ENCODE measurements at regions not wholly inside any gene's neighbourhood (a gene's known extent, or its start where the extent isn't known, plus 50 kb on each side); places are given as distances from the start of the nearest gene placed in this dataset.

DNA sequence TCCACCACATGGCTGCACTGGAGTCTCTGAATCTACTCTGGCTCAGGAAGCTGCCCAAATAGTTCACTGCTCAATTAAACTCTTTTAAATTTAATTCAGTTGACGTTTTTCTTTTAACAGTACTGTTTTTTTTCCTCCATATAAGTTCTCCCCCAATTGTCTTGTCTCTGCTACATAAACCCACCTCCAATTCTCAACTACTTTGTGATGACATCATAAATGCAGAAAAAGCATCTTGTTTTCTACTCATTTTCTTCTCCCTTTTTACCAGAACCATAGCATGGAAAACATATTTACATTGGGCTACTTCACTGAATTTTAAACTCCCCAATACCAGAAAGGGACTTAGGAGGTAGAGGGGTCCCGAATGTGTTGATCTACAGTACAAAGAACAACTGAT is 270.4 kb downstream of the GPD2 start (continued):
- TF ChIP-seq, protein P1, sequence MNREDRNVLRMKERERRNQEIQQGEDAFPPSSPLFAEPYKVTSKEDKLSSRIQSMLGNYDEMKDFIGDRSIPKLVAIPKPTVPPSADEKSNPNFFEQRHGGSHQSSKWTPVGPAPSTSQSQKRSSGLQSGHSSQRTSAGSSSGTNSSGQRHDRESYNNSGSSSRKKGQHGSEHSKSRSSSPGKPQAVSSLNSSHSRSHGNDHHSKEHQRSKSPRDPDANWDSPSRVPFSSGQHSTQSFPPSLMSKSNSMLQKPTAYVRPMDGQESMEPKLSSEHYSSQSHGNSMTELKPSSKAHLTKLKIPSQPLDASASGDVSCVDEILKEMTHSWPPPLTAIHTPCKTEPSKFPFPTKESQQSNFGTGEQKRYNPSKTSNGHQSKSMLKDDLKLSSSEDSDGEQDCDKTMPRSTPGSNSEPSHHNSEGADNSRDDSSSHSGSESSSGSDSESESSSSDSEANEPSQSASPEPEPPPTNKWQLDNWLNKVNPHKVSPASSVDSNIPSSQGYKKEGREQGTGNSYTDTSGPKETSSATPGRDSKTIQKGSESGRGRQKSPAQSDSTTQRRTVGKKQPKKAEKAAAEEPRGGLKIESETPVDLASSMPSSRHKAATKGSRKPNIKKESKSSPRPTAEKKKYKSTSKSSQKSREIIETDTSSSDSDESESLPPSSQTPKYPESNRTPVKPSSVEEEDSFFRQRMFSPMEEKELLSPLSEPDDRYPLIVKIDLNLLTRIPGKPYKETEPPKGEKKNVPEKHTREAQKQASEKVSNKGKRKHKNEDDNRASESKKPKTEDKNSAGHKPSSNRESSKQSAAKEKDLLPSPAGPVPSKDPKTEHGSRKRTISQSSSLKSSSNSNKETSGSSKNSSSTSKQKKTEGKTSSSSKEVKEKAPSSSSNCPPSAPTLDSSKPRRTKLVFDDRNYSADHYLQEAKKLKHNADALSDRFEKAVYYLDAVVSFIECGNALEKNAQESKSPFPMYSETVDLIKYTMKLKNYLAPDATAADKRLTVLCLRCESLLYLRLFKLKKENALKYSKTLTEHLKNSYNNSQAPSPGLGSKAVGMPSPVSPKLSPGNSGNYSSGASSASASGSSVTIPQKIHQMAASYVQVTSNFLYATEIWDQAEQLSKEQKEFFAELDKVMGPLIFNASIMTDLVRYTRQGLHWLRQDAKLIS (CRISPR knock-in tag; IDR thresholded peaks at IDR 0.05; ENCODE audit: borderline replicate concordance) = no peak
- TF ChIP-seq, protein P2, sequence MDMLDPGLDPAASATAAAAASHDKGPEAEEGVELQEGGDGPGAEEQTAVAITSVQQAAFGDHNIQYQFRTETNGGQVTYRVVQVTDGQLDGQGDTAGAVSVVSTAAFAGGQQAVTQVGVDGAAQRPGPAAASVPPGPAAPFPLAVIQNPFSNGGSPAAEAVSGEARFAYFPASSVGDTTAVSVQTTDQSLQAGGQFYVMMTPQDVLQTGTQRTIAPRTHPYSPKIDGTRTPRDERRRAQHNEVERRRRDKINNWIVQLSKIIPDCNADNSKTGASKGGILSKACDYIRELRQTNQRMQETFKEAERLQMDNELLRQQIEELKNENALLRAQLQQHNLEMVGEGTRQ (CRISPR knock-in tag; IDR thresholded peaks at IDR 0.05) = no peak
- TF ChIP-seq, protein P3, sequence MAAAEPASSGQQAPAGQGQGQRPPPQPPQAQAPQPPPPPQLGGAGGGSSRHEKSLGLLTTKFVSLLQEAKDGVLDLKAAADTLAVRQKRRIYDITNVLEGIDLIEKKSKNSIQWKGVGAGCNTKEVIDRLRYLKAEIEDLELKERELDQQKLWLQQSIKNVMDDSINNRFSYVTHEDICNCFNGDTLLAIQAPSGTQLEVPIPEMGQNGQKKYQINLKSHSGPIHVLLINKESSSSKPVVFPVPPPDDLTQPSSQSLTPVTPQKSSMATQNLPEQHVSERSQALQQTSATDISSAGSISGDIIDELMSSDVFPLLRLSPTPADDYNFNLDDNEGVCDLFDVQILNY (CRISPR knock-in tag; IDR thresholded peaks at IDR 0.05) = no peak
- TF ChIP-seq ZNF138 (CRISPR knock-in tag; conservative IDR thresholded peaks at IDR 0.05) (no peak), MXD4 (CRISPR knock-in tag; IDR thresholded peaks at IDR 0.05; ENCODE audit: borderline replicate concordance) (no peak), TP53 (CRISPR knock-in tag; IDR thresholded peaks at IDR 0.05) (no peak), ESRRA (CRISPR knock-in tag; IDR thresholded peaks at IDR 0.05; ENCODE audit: borderline replicate concordance) (no peak)
- TF ChIP-seq, protein P4, sequence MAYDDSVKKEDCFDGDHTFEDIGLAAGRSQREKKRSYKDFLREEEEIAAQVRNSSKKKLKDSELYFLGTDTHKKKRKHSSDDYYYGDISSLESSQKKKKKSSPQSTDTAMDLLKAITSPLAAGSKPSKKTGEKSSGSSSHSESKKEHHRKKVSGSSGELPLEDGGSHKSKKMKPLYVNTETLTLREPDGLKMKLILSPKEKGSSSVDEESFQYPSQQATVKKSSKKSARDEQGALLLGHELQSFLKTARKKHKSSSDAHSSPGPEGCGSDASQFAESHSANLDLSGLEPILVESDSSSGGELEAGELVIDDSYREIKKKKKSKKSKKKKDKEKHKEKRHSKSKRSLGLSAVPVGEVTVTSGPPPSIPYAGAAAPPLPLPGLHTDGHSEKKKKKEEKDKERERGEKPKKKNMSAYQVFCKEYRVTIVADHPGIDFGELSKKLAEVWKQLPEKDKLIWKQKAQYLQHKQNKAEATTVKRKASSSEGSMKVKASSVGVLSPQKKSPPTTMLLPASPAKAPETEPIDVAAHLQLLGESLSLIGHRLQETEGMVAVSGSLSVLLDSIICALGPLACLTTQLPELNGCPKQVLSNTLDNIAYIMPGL (CRISPR knock-in tag; IDR thresholded peaks at IDR 0.05) = no peak
- TF ChIP-seq, protein P5, sequence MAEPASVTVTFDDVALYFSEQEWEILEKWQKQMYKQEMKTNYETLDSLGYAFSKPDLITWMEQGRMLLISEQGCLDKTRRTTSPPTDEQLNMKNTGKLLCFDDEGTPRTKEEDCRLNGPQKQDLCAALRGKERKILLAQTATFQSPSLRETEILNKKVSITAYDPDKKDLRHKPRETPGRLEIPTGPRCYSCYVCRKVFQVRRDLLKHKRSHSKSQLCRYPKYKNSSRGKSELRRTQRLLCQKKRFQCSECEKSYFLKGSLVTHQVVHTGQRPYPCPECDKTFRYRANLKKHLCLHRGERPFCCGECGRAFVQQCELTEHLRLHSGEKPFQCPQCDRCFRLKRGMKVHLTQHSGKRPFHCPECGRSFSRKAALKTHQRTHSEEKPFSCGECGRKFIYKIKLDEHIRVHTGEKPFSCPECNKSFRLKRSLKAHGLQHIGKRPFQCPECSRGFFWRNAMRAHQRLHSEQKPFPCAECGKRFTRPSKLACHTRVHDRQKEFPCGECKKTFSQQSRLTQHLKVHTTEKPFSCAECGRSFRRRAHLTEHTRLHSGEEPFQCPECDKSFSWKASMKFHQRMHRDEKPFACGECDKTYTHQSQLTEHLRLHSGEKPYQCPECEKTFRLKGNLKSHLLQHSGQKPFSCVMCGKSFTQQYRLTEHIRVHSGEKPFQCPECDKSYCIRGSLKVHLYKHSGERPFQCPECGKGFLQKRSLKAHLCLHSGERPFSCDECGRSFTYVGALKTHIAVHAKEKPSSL (CRISPR knock-in tag; conservative IDR thresholded peaks at IDR 0.05) = no peak

DNA sequence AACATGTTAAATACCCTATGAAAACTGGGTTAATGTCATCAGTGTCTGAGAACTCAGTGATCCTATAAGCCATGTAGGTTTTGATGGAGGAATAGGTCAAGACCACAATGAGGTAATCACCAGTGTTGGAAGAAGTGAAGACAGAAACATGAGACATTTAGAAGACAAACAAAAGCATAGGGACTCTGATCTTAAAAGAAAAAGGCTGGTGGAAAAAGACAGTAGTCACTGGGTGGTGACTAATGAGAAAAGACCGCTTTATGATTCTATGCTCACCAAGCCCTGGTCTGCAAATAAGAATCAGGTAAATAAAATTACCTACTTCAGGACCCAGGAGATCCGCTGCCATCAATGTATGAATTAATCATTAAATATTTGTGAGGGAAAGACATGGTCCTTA is 271.9 kb downstream of the GPD2 start:
- CTCF ChIA-PET = no interaction called here
- POLR2A ChIA-PET = no interaction called here
- DNase-seq (ENCODE audit: low spot score) (no peak), ATAC-seq (no peak)
- Mint-ChIP-seq H3K9me3 (peaks cover 11% of the 10 kb centered on the region), H3K27ac (no peak overlapping the region), H3K36me3 (peaks cover under 1% of the 10 kb centered on the region; the same call in 1 of the 2 replicates), H3K4me3 (no peak overlapping the region), H3K4me1 (peaks cover 23% of the 10 kb centered on the region), H3K27me3 (ENCODE audit: low read depth) (no peaks in the 10 kb centered on the region; the same call in 1 of the 2 replicates)
- no peak for TF ChIP-seq ZNF423 (CRISPR knock-in tag; IDR thresholded peaks at IDR 0.05)

DNA sequence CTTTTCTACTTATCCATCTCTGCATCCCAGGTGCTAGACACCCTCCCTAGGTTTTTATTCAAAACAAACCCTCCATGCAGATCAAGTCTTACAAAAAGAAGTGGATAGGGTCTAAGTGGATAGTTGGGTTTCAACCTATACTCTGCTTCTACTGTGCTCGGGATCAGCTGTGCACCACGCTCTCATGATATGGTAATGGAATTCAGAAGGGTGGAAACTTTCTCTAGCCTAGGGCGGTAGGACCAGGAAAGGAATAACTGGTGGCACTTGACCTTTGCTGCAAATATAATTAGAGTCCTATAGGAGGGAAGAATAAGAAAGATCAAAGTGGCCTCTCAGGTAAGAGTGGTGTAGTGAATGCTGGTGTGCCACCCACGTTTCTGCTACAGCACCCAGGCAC is 272.9 kb downstream of the GPD2 start:
- Mint-ChIP-seq H3K4me1 (peaks cover 21% of the 10 kb centered on the region), H3K36me3 (peaks cover 8% of the 10 kb centered on the region), H3K9me3 (peaks cover 18% of the 10 kb centered on the region), H3K27ac (no peak overlapping the region), H3K27me3 (ENCODE audit: low read depth) (no peaks in the 10 kb centered on the region; the same call in 1 of the 2 replicates), H3K4me3 (no peak overlapping the region)
- ChIA-PET POLR2A (no interaction called here), CTCF (no interaction called here)
- DNase-seq (ENCODE audit: low spot score) = no peak
- ATAC-seq = no peak
- TF ChIP-seq HMGA2 (CRISPR knock-in tag; IDR thresholded peaks at IDR 0.05) (no peak), NFATC4 (CRISPR knock-in tag; IDR thresholded peaks at IDR 0.05) (no peak), MYBL2 (CRISPR knock-in tag; IDR thresholded peaks at IDR 0.05) (no peak), SMAD4 (CRISPR knock-in tag; IDR thresholded peaks at IDR 0.05) (no peak), NR2C2 (CRISPR knock-in tag; IDR thresholded peaks at IDR 0.05) (no peak), FOXK1 (CRISPR knock-in tag; IDR thresholded peaks at IDR 0.05) (no peak), IRF2 (CRISPR knock-in tag; IDR thresholded peaks at IDR 0.05; ENCODE audit: borderline replicate concordance, low read depth) (no peak), ZNF138 (CRISPR knock-in tag; conservative IDR thresholded peaks at IDR 0.05) (no peak), RORB (CRISPR knock-in tag; IDR thresholded peaks at IDR 0.05) (no peak), PRRX2 (CRISPR knock-in tag; IDR thresholded peaks at IDR 0.05) (no peak)
- TF ChIP-seq, protein P6, sequence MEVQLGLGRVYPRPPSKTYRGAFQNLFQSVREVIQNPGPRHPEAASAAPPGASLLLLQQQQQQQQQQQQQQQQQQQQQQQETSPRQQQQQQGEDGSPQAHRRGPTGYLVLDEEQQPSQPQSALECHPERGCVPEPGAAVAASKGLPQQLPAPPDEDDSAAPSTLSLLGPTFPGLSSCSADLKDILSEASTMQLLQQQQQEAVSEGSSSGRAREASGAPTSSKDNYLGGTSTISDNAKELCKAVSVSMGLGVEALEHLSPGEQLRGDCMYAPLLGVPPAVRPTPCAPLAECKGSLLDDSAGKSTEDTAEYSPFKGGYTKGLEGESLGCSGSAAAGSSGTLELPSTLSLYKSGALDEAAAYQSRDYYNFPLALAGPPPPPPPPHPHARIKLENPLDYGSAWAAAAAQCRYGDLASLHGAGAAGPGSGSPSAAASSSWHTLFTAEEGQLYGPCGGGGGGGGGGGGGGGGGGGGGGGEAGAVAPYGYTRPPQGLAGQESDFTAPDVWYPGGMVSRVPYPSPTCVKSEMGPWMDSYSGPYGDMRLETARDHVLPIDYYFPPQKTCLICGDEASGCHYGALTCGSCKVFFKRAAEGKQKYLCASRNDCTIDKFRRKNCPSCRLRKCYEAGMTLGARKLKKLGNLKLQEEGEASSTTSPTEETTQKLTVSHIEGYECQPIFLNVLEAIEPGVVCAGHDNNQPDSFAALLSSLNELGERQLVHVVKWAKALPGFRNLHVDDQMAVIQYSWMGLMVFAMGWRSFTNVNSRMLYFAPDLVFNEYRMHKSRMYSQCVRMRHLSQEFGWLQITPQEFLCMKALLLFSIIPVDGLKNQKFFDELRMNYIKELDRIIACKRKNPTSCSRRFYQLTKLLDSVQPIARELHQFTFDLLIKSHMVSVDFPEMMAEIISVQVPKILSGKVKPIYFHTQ (CRISPR knock-in tag; IDR thresholded peaks at IDR 0.05) = no peak
- TF ChIP-seq, protein P7, sequence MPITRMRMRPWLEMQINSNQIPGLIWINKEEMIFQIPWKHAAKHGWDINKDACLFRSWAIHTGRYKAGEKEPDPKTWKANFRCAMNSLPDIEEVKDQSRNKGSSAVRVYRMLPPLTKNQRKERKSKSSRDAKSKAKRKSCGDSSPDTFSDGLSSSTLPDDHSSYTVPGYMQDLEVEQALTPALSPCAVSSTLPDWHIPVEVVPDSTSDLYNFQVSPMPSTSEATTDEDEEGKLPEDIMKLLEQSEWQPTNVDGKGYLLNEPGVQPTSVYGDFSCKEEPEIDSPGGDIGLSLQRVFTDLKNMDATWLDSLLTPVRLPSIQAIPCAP (CRISPR knock-in tag; IDR thresholded peaks at IDR 0.05) = no peak
